Nephron progenitor cell (in vitro differentiated cells): ENCODE measurements at regions not wholly inside any gene's neighbourhood (a gene's known extent, or its start where the extent isn't known, plus 50 kb on each side); places are given as distances from the start of the nearest gene placed in this dataset.
A peak's percentile ranks its signal among the peaks of the same experiment; 100 is the strongest.
"Not testable (repeated sequence)": the region's sequence is repeated elsewhere in the genome, so short reads cannot be mapped to it uniquely, and the experiment has no call there.

Experiments
- DNase-seq: peaks from one replicate; pipeline ENCODE4 v3.0.0; 2021
- H3K27ac Mint-ChIP-seq: 2 replicates; pipeline ENCODE4 v1.8.0; 2021; ENCODE audit warnings: mild to moderate bottlenecking, moderate library complexity, mixed read lengths
- H3K27me3 Mint-ChIP-seq: 2 replicates; pipeline ENCODE4 v1.8.0; 2021; ENCODE audit warnings: mild to moderate bottlenecking, low read depth, mixed read lengths; ENCODE audit not compliant: poor library complexity
- H3K36me3 Mint-ChIP-seq: 2 replicates; pipeline ENCODE4 v1.8.0; 2021; ENCODE audit warnings: low read depth, mixed read lengths
- H3K4me1 Mint-ChIP-seq: 2 replicates; pipeline ENCODE4 v1.8.0; 2021; ENCODE audit warnings: mixed read lengths
- H3K4me3 Mint-ChIP-seq: 2 replicates; pipeline ENCODE4 v1.8.0; 2021; ENCODE audit warnings: mild to moderate bottlenecking, moderate library complexity, mixed read lengths
- H3K9me3 Mint-ChIP-seq: 2 replicates; pipeline ENCODE4 v1.8.0; 2021; ENCODE audit warnings: mild to moderate bottlenecking, moderate library complexity, mixed read lengths
- TF ChIP-seq, protein P1 (sequence below): fragments of 200-600 bp; sonication (generic); IDR thresholded peaks from 2 replicates; pipeline ENCODE4 v1.5.0; 2021; ENCODE audit warnings: antibody characterized with exemption

DNA sequence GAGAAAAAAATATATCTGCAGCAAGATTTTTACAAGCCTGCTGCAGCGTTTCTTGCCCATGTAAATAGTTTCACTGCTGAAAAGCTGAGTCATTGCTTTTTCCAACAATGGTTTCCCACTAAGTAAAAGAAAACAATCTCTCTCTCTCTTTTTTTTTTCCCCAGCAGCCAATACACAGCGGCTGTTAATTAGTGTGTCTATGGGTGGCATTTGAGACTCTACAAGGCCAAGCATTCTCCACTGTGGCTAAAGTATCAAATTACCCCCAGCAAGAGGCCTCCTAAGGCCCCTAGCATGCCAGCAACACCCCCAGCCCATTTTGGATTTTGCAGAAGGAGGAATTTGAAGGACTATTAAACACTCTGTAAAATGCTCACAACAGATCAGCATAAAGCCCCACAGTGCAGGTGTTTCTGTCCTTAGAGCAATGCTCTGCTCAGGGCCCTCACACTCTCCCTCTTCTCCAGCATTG, 837.4 kb downstream of the TRIML1 start:
- peak overlapping the region; percentile 49 for H3K4me3 Mint-ChIP-seq
- peaks cover 33% of the 10 kb centered on the region for H3K4me1 Mint-ChIP-seq
- peaks cover 12% of the 10 kb centered on the region for H3K9me3 Mint-ChIP-seq
- DNase-seq = peak; percentile 10
- H3K27ac Mint-ChIP-seq = peak overlapping the region; percentile 70
- H3K36me3 Mint-ChIP-seq = no peaks in the 10 kb centered on the region
- TF ChIP-seq, protein P1, sequence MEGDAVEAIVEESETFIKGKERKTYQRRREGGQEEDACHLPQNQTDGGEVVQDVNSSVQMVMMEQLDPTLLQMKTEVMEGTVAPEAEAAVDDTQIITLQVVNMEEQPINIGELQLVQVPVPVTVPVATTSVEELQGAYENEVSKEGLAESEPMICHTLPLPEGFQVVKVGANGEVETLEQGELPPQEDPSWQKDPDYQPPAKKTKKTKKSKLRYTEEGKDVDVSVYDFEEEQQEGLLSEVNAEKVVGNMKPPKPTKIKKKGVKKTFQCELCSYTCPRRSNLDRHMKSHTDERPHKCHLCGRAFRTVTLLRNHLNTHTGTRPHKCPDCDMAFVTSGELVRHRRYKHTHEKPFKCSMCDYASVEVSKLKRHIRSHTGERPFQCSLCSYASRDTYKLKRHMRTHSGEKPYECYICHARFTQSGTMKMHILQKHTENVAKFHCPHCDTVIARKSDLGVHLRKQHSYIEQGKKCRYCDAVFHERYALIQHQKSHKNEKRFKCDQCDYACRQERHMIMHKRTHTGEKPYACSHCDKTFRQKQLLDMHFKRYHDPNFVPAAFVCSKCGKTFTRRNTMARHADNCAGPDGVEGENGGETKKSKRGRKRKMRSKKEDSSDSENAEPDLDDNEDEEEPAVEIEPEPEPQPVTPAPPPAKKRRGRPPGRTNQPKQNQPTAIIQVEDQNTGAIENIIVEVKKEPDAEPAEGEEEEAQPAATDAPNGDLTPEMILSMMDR = no peak
- H3K27me3 Mint-ChIP-seq = no peaks in the 10 kb centered on the region

DNA sequence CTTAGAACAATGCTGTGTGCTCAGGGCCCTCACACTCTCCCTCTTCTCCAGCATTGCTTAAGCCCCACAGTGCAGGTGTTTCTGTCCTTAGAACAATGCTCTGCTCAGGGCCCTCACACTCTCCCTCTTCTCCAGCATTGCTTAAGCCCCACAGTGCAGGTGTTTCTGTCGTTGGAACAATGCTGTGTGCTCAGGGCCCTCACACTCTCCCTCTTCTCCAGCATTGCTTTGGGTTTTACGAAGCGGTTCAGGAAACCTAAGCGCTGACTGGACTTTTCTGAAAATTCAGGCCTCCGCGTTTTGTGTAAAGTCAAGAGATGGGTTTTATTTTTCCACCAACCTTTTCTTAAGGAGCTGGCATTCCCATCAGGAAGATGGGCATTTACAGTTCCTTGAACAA, 838.0 kb downstream of the TRIML1 start:
- DNase-seq = not testable (repeated sequence)
- peaks cover 33% of the 10 kb centered on the region for H3K4me1 Mint-ChIP-seq
- peak overlapping the region; percentile 96 for H3K27ac Mint-ChIP-seq

GRCh38 chr4:188984518-188984917, 845.3 kb downstream of the TRIML1 start:
- TF ChIP-seq, protein P1 = no peak
- H3K27ac Mint-ChIP-seq = no peak overlapping the region
- DNase-seq = no peak
- peaks cover 2% of the 10 kb centered on the region for H3K27me3 Mint-ChIP-seq
- peaks cover 9% of the 10 kb centered on the region for H3K9me3 Mint-ChIP-seq
- H3K4me3 Mint-ChIP-seq = no peak overlapping the region
- peaks cover 5% of the 10 kb centered on the region for H3K4me1 Mint-ChIP-seq
- no peaks in the 10 kb centered on the region for H3K36me3 Mint-ChIP-seq

More for the DNA sequence above, 838.0 kb downstream of the TRIML1 start:
- H3K27me3 Mint-ChIP-seq, H3K9me3 Mint-ChIP-seq, H3K4me3 Mint-ChIP-seq, H3K36me3 Mint-ChIP-seq: not testable (repeated sequence)

GRCh38 chr4:188986271-188986689, 847.0 kb downstream of the TRIML1 start:
- H3K4me3 Mint-ChIP-seq = no peak overlapping the region
- no peaks in the 10 kb centered on the region for H3K36me3 Mint-ChIP-seq
- H3K4me1 Mint-ChIP-seq = peaks cover 5% of the 10 kb centered on the region
- no peak for DNase-seq
- H3K27ac Mint-ChIP-seq = no peak overlapping the region
- TF ChIP-seq, protein P1 = no peak
- H3K9me3 Mint-ChIP-seq = peaks cover 14% of the 10 kb centered on the region
- peaks cover 2% of the 10 kb centered on the region for H3K27me3 Mint-ChIP-seq

GRCh38 chr4:188987011-188987410, 847.8 kb downstream of the TRIML1 start:
- H3K9me3 Mint-ChIP-seq = peaks cover 14% of the 10 kb centered on the region
- H3K4me1 Mint-ChIP-seq = peaks cover 5% of the 10 kb centered on the region
- DNase-seq = no peak
- H3K36me3 Mint-ChIP-seq = no peaks in the 10 kb centered on the region
- no peak overlapping the region for H3K27ac Mint-ChIP-seq
- TF ChIP-seq, protein P1 = no peak
- no peak overlapping the region for H3K4me3 Mint-ChIP-seq
- H3K27me3 Mint-ChIP-seq = peaks cover 2% of the 10 kb centered on the region

- H3K4me1 Mint-ChIP-seq = peaks cover 5% of the 10 kb centered on the region
- H3K4me3 Mint-ChIP-seq = no peak overlapping the region
- DNase-seq = no peak
- TF ChIP-seq, protein P1 = no peak
- no peaks in the 10 kb centered on the region for H3K36me3 Mint-ChIP-seq
- H3K9me3 Mint-ChIP-seq = peaks cover 14% of the 10 kb centered on the region
- H3K27ac Mint-ChIP-seq = no peak overlapping the region
- H3K27me3 Mint-ChIP-seq = peaks cover 2% of the 10 kb centered on the region
Observed at GRCh38 chr4:188988131-188988530, 848.9 kb downstream of the TRIML1 start.
